ENCODE measurements at regions not wholly inside any gene's neighbourhood (a gene's known extent, or its start where the extent isn't known, plus 50 kb on each side); places are given as distances from the start of the nearest gene placed in this dataset.

DNA sequence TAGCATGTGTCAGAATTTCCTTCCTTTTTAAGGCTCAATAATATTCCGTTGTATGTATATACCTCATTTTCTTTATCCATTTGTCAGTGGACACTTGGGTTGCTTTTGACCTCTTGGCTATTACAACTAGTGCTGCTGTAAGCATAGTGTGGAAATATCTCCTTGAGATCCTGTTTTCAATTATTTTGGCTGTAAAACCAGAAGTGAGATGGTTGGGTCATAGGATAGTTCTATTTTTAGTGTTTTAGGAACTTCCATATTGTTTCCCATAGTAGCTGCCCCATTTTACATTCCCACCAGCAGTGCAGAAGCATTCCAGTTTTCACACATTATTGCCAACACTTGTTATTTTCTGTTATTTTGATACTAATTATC is 70.4 kb upstream of the C15orf39 start:
- intact Hi-C loops (cut with micrococcal nuclease), result loop anchor here (1.0 to 2.0 kb wide), 3 partner anchors 22 to 88 kb away; no protein-coding TSS in a partner anchor
- H3K27ac ChIP-seq (ENCODE audit: low read length), result peak overlapping the region; percentile 94

DNA sequence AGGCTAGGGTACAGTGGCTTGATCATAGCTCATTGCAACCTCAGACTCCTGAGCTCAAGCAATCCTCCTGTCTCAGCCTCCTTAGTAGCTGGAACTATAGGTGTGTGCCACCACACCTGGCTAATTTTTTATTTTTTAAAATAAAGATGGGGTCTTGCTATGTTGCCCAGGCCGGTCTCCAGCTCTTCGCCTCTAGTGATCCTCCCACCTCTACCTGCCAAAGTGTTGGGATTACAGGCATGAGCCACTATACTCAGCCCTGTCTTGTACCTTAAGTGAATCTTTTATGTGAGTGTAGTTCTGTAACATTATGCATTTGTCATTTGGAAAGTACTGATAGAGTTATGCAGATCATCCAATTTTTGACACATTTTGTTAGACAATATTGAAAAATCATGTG is 66.9 kb upstream of the C15orf39 start:
- DNase-seq (no peak), ATAC-seq (no peak)
- Histone ChIP-seq H3K9me3 (ENCODE audit: control insufficient read depth, insufficient read depth, low read length) (no peaks in the 10 kb centered on the region), H3K27ac (ENCODE audit: low read length) (no peak overlapping the region), H3K4me3 (ENCODE audit: low read length) (no peak overlapping the region), H3K27me3 (ENCODE audit: control insufficient read depth, insufficient read depth, low read length) (no peaks in the 10 kb centered on the region), H3K36me3 (ENCODE audit: control insufficient read depth, insufficient read depth, low read length) (no peaks in the 10 kb centered on the region), H3K4me1 (ENCODE audit: control insufficient read depth, insufficient read depth, low read length) (peaks cover 22% of the 10 kb centered on the region)
- Mint-ChIP-seq H3K4me3 (no peak overlapping the region), H3K27ac (no peak overlapping the region), H3K9me3 (no peaks in the 10 kb centered on the region), H3K4me1 (peaks cover 24 to 37% of the 10 kb centered on the region in 2 donors), H3K36me3 (no peaks in the 10 kb centered on the region), H3K27me3 (ENCODE audit: low read depth in 2 of 2) (no peaks in the 10 kb centered on the region)
- TF ChIP-seq, protein P1, sequence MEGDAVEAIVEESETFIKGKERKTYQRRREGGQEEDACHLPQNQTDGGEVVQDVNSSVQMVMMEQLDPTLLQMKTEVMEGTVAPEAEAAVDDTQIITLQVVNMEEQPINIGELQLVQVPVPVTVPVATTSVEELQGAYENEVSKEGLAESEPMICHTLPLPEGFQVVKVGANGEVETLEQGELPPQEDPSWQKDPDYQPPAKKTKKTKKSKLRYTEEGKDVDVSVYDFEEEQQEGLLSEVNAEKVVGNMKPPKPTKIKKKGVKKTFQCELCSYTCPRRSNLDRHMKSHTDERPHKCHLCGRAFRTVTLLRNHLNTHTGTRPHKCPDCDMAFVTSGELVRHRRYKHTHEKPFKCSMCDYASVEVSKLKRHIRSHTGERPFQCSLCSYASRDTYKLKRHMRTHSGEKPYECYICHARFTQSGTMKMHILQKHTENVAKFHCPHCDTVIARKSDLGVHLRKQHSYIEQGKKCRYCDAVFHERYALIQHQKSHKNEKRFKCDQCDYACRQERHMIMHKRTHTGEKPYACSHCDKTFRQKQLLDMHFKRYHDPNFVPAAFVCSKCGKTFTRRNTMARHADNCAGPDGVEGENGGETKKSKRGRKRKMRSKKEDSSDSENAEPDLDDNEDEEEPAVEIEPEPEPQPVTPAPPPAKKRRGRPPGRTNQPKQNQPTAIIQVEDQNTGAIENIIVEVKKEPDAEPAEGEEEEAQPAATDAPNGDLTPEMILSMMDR (IDR thresholded peaks at IDR 0.05), result no peak
- WGBS (ENCODE audit: insufficient coverage), result no CpG with 5 or more reads among the region's 2 CpGs
- intact Hi-C loops (cut with micrococcal nuclease), result no loop called here

More for the DNA sequence above, 70.4 kb upstream of the C15orf39 start:
- Mint-ChIP-seq H3K27ac (peak overlapping the region; percentile 89 to 96), H3K4me1 (peaks cover 40 to 52% of the 10 kb centered on the region in 2 donors), H3K4me3 (peak overlapping the region; percentile 94), H3K36me3 (no peaks in the 10 kb centered on the region), H3K27me3 (ENCODE audit: low read depth in 2 of 2) (no peaks in the 10 kb centered on the region), H3K9me3 (no peaks in the 10 kb centered on the region)
- Histone ChIP-seq H3K36me3 (ENCODE audit: control insufficient read depth, insufficient read depth, low read length) (no peaks in the 10 kb centered on the region), H3K9me3 (ENCODE audit: control insufficient read depth, insufficient read depth, low read length) (no peaks in the 10 kb centered on the region), H3K4me3 (ENCODE audit: low read length) (peak overlapping the region; percentile 18), H3K27me3 (ENCODE audit: control insufficient read depth, insufficient read depth, low read length) (no peaks in the 10 kb centered on the region), H3K4me1 (ENCODE audit: control insufficient read depth, insufficient read depth, low read length) (peaks cover 45% of the 10 kb centered on the region)
- peak in 2 of 3 donors; percentile 50 to 52 for ATAC-seq
- no peak for DNase-seq
- no CpG with 5 or more reads among the region's 1 CpG for WGBS (ENCODE audit: insufficient coverage)
- TF ChIP-seq, protein P1 (IDR thresholded peaks at IDR 0.05), result no peak

DNA sequence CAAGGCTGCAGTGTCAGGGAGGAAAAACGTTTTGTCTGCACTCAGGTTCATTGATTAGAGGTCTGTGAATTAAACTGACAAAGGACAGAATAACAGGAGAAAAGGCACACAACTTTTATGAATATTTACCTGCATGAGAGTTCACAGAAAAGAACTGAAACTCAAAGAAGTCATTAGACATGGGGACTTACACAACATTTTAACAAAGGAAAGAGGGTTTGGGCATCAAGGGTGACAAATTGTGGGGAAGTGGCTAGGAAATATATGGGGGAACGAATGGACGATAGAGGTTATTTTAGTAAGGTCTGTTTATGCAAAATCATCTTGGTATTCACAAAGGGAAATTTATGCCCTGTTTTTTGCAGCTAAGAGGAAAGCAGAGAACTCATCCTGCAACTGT is 65.6 kb upstream of the C15orf39 start:
- 20% methylated on average over 3 of the region's 3 CpGs for WGBS (ENCODE audit: insufficient coverage)
- Mint-ChIP-seq H3K4me1 (peaks cover 15 to 23% of the 10 kb centered on the region in 2 donors), H3K9me3 (no peaks in the 10 kb centered on the region), H3K27me3 (ENCODE audit: low read depth in 2 of 2) (no peaks in the 10 kb centered on the region), H3K4me3 (no peak overlapping the region), H3K36me3 (no peaks in the 10 kb centered on the region), H3K27ac (no peak overlapping the region)
- H3K9me3 ChIP-seq (ENCODE audit: control insufficient read depth, insufficient read depth, low read length), result no peaks in the 10 kb centered on the region
- H3K4me3 ChIP-seq (ENCODE audit: low read length), result no peak overlapping the region
- TF ChIP-seq, protein P1 (IDR thresholded peaks at IDR 0.05), result no peak
- no peaks in the 10 kb centered on the region for H3K36me3 ChIP-seq (ENCODE audit: control insufficient read depth, insufficient read depth, low read length)
- no peaks in the 10 kb centered on the region for H3K27me3 ChIP-seq (ENCODE audit: control insufficient read depth, insufficient read depth, low read length)
- intact Hi-C loops (cut with micrococcal nuclease), result no loop called here
- DNase-seq (no peak), ATAC-seq (no peak)
- peaks cover 10% of the 10 kb centered on the region for H3K4me1 ChIP-seq (ENCODE audit: control insufficient read depth, insufficient read depth, low read length)
- no peak overlapping the region for H3K27ac ChIP-seq (ENCODE audit: low read length)

DNA sequence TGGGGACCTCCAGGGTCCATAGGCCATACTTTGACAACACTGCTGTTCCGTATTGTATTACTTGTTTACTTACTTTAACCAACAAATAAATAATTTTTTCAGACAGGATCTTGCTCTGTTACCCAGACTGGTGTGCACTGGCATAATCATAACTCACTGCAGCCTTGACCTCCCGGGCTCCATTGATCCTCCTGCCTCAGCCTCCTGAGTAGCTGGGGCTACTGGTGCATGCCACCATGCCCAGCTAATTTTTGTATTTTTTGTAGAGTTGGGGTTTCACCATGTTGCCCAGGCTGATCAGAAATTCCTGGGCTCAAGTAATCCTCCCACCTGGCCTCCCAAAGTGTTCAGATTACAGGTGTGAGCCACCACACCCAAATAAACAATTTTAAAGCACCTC is 64.9 kb upstream of the C15orf39 start:
- intact Hi-C loops (cut with micrococcal nuclease), result no loop called here
- H3K36me3 ChIP-seq (ENCODE audit: control insufficient read depth, insufficient read depth, low read length), result no peaks in the 10 kb centered on the region
- Mint-ChIP-seq H3K27me3 (ENCODE audit: low read depth in 2 of 2) (no peaks in the 10 kb centered on the region), H3K27ac (no peak overlapping the region), H3K9me3 (no peaks in the 10 kb centered on the region), H3K4me1 (peaks cover 11 to 18% of the 10 kb centered on the region in 2 donors), H3K4me3 (no peak overlapping the region), H3K36me3 (no peaks in the 10 kb centered on the region)
- peaks cover 5% of the 10 kb centered on the region for H3K4me1 ChIP-seq (ENCODE audit: control insufficient read depth, insufficient read depth, low read length)
- no peak overlapping the region for H3K4me3 ChIP-seq (ENCODE audit: low read length)
- no peak for DNase-seq
- H3K9me3 ChIP-seq (ENCODE audit: control insufficient read depth, insufficient read depth, low read length), result peaks cover 6% of the 10 kb centered on the region
- no peaks in the 10 kb centered on the region for H3K27me3 ChIP-seq (ENCODE audit: control insufficient read depth, insufficient read depth, low read length)
- no peak for ATAC-seq
- whole genome bisulfite sequencing (ENCODE audit: insufficient coverage), result 89% methylated on average over 2 of the region's 2 CpGs
- TF ChIP-seq, protein P1 (IDR thresholded peaks at IDR 0.05), result no peak
- H3K27ac ChIP-seq (ENCODE audit: low read length), result no peak overlapping the region

Measured in natural killer cell (primary cell).